H9 (cell line): ENCODE measurements at regions not wholly inside any gene's neighbourhood (a gene's known extent, or its start where the extent isn't known, plus 50 kb on each side); places are given as distances from the start of the nearest gene placed in this dataset.

Experiments
- DNase-seq: peaks from one replicate; pipeline ENCODE4 v3.0.0-alpha.2; 2017
- H2AFZ ChIP-seq: one replicate; pipeline ENCODE4 v1.6.1; 2013; ENCODE audit warnings: mild to moderate bottlenecking, low read length, control low read depth, moderate library complexity
- H2AK5ac ChIP-seq: 2 replicates; pipeline ENCODE4 v1.6.1; 2013; ENCODE audit warnings: low read length, control low read depth, mixed read lengths; ENCODE audit not compliant: insufficient read length
- H2BK120ac ChIP-seq: one replicate; pipeline ENCODE4 v1.6.1; 2013; ENCODE audit warnings: low read depth, mild to moderate bottlenecking, low read length, control low read depth, inconsistent platforms; ENCODE audit not compliant: poor library complexity, severe bottlenecking
- H2BK12ac ChIP-seq: 2 replicates; pipeline ENCODE4 v1.6.1; 2013; ENCODE audit warnings: low read length, control low read depth, mixed read lengths, low read depth; ENCODE audit not compliant: insufficient read length
- H2BK15ac ChIP-seq: 2 replicates; pipeline ENCODE4 v1.6.1; 2013; ENCODE audit warnings: low read depth, low read length, control low read depth
- H2BK20ac ChIP-seq: one replicate; pipeline ENCODE4 v1.6.1; 2013; ENCODE audit warnings: low read depth, mild to moderate bottlenecking, low read length, control low read depth, inconsistent platforms; ENCODE audit not compliant: poor library complexity, severe bottlenecking
- H2BK5ac ChIP-seq: 2 replicates; pipeline ENCODE4 v1.6.1; 2013; ENCODE audit warnings: low read length, control low read depth, mixed read lengths; ENCODE audit not compliant: insufficient read length
- H3K14ac ChIP-seq: 2 replicates; pipeline ENCODE4 v1.6.1; 2013; ENCODE audit warnings: low read length, control low read depth; ENCODE audit not compliant: insufficient read depth
- H3K18ac ChIP-seq: 2 replicates; pipeline ENCODE4 v1.6.1; 2013; ENCODE audit warnings: low read depth, mild to moderate bottlenecking, mixed read lengths, low read length, control low read depth; ENCODE audit not compliant: insufficient read length
- H3K23ac ChIP-seq: 2 replicates; pipeline ENCODE4 v1.6.1; 2013; ENCODE audit warnings: low read length, control low read depth, mixed read lengths, low read depth; ENCODE audit not compliant: insufficient read length
- H3K23me2 ChIP-seq: 2 replicates; pipeline ENCODE4 v1.6.1; 2013; ENCODE audit warnings: low read depth, mild to moderate bottlenecking, mixed read lengths, low read length, control low read depth; ENCODE audit not compliant: insufficient read length, poor library complexity, severe bottlenecking
- H3K27ac ChIP-seq: 2 replicates; pipeline ENCODE4 v1.5.1; 2013; ENCODE audit warnings: low read length, control low read depth, mixed read lengths, low read depth; ENCODE audit not compliant: insufficient read length
- H3K27me3 ChIP-seq: 2 replicates; pipeline ENCODE4 v1.6.1; 2013; ENCODE audit warnings: low read length, control low read depth, inconsistent platforms; ENCODE audit not compliant: insufficient read depth
- H3K4ac ChIP-seq: 2 replicates; pipeline ENCODE4 v1.6.1; 2013; ENCODE audit warnings: low read depth, mild to moderate bottlenecking, control low read depth, inconsistent platforms, low read length, moderate library complexity
- H3K4me1 ChIP-seq: 2 replicates; pipeline ENCODE4 v1.6.1; 2013; ENCODE audit warnings: low read length, control low read depth, inconsistent platforms; ENCODE audit not compliant: insufficient read depth
- H3K4me2 ChIP-seq: 2 replicates; pipeline ENCODE4 v1.6.1; 2013; ENCODE audit warnings: low read length, control low read depth, mixed read lengths; ENCODE audit not compliant: insufficient read length, insufficient read depth
- H3K56ac ChIP-seq: 2 replicates; pipeline ENCODE4 v1.6.1; 2013; ENCODE audit warnings: low read depth, mild to moderate bottlenecking, mixed read lengths, low read length, control low read depth; ENCODE audit not compliant: insufficient read length
- H3K79me1 ChIP-seq: 2 replicates; pipeline ENCODE4 v1.6.1; 2013; ENCODE audit warnings: low read depth, mild to moderate bottlenecking, moderate library complexity, low read length, control low read depth, inconsistent platforms; ENCODE audit not compliant: insufficient read depth, poor library complexity, severe bottlenecking
- H3K79me2 ChIP-seq: 2 replicates; pipeline ENCODE4 v1.6.1; 2013; ENCODE audit warnings: low read length, control low read depth, inconsistent platforms; ENCODE audit not compliant: insufficient read depth
- H3K9ac ChIP-seq: 2 replicates; pipeline ENCODE4 v1.6.1; 2013; ENCODE audit warnings: low read length, control low read depth, mixed read lengths; ENCODE audit not compliant: insufficient read length; ENCODE audit errors: extremely low read depth
- H3K9me3 ChIP-seq: one replicate; pipeline ENCODE4 v1.6.1; 2013; ENCODE audit warnings: low read depth, low read length, inconsistent platforms; ENCODE audit not compliant: control insufficient read depth
- H3T11ph ChIP-seq: one replicate; pipeline ENCODE4 v1.6.1; 2013; ENCODE audit warnings: mild to moderate bottlenecking, low read length, control low read depth, inconsistent platforms
- H4K20me1 ChIP-seq: one replicate; pipeline ENCODE4 v1.6.1; 2013; ENCODE audit not compliant: control insufficient read depth, insufficient read length, insufficient read depth
- H4K5ac ChIP-seq: 2 replicates; pipeline ENCODE4 v1.6.1; 2013; ENCODE audit warnings: low read depth, mild to moderate bottlenecking, mixed read lengths, low read length, control low read depth; ENCODE audit not compliant: insufficient read length
- H4K8ac ChIP-seq: replicated peaks from 2 replicates; pipeline ENCODE4 v1.6.1; 2013; ENCODE audit warnings: low read length, control low read depth, mixed read lengths, low read depth; ENCODE audit not compliant: insufficient read length
- H4K91ac ChIP-seq: 2 replicates; pipeline ENCODE4 v1.6.1; 2013; ENCODE audit warnings: low read depth, mild to moderate bottlenecking, moderate library complexity, mixed read lengths, low read length, control low read depth; ENCODE audit not compliant: insufficient read length
- H3K27ac Mint-ChIP-seq, 3 experiments: 2 replicates in 2 of 3; 3 replicates in 1 of 3; pipeline ENCODE4 v1.8.0; 2020 to 2021; ENCODE audit warnings: mixed read lengths in 3 of 3, mild to moderate bottlenecking in 1 of 3, moderate library complexity in 1 of 3
- H3K27me3 Mint-ChIP-seq: 2 replicates; pipeline ENCODE4 v1.8.0; 2021; ENCODE audit warnings: low read depth, mild to moderate bottlenecking, moderate library complexity, mixed read lengths
- H3K36me3 Mint-ChIP-seq, 3 experiments: 2 replicates in 2 of 3; 3 replicates in 1 of 3; pipeline ENCODE4 v1.8.0; 2020 to 2021; ENCODE audit warnings: low read depth in 3 of 3, mixed read lengths in 3 of 3; ENCODE audit not compliant: insufficient read depth in 1 of 3
- H3K4me1 Mint-ChIP-seq, 2 experiments: 2 replicates each; pipeline ENCODE4 v1.8.0; 2020; ENCODE audit warnings: mixed read lengths in 2 of 2
- H3K4me3 Mint-ChIP-seq, 2 experiments: 2 replicates in 1 of 2; 3 replicates in 1 of 2; pipeline ENCODE4 v1.8.0; 2020 to 2021; ENCODE audit warnings: mild to moderate bottlenecking in 2 of 2, mixed read lengths in 2 of 2, moderate library complexity in 1 of 2
- H3K9me3 Mint-ChIP-seq, 2 experiments: 2 replicates in 1 of 2; 3 replicates in 1 of 2; pipeline ENCODE4 v1.8.0; 2020; ENCODE audit warnings: mild to moderate bottlenecking in 2 of 2, mixed read lengths in 2 of 2, moderate library complexity in 1 of 2
- CTCF ChIP-seq: fragments of 200-600 bp; sonication (generic); conservative IDR thresholded peaks from 3 replicates; pipeline ENCODE4 v1.8.0; 2021; ENCODE audit warnings: antibody characterized with exemption, mild to moderate bottlenecking
- WGBS: extraction: QIAGEN DNeasy Blood & Tissue Kit; methylation state at CpG from one replicate; pipeline ENCODE4 v1.1.7; 2013; ENCODE audit warnings: missing lambda C conversion rate, low lambda C conversion rate, mixed read lengths; ENCODE audit not compliant: insufficient read length; ENCODE audit errors: extremely low coverage; 5-methylcytosine and 5-hydroxymethylcytosine counted together

GRCh38 chr2:67930156-67930555, 132.6 kb downstream of the C1D start:
- no peaks in the 10 kb centered on the region for H4K20me1 ChIP-seq
- H3K9me3 ChIP-seq: no peaks in the 10 kb centered on the region
- H3T11ph ChIP-seq: no peak overlapping the region
- Mint-ChIP-seq H3K9me3 (peaks cover 0 to 6% of the 10 kb centered on the region in 2 experiments; a peak in 2 of 5 replicates), H3K27me3 (peaks cover 25% of the 10 kb centered on the region), H3K27ac (peak overlapping the region; percentile 10 to 31 (median 21); a peak in 4 of 7 replicates), H3K4me1 (peaks cover 46 to 50% of the 10 kb centered on the region in 2 experiments), H3K36me3 (0 out of 7 replicates have a peak, but pooled peaks cover 0 to 8% (median 2%) of the 10 kb centered on the region in 3 experiments), H3K4me3 (0 out of 5 replicates have a peak overlapping the region, but pooled peaks of 1 of the 2 experiments have one; percentile 18)
- no peak overlapping the region for H3K4ac ChIP-seq
- no peak overlapping the region for H2BK12ac ChIP-seq
- no peaks in the 10 kb centered on the region for H3K79me1 ChIP-seq
- no peak overlapping the region for H2AK5ac ChIP-seq
- no peak overlapping the region for H3K18ac ChIP-seq
- H3K23me2 ChIP-seq: peaks cover 4% of the 10 kb centered on the region
- H3K79me2 ChIP-seq: no peaks in the 10 kb centered on the region
- no peak for TF ChIP-seq CTCF
- H2BK15ac ChIP-seq: no peak overlapping the region
- no peak overlapping the region for H4K5ac ChIP-seq
- peaks cover 12% of the 10 kb centered on the region; the same call in 1 of the 2 replicates for H3K4me1 ChIP-seq
- no peak overlapping the region for H4K91ac ChIP-seq
- H3K23ac ChIP-seq: no peak overlapping the region
- H2BK5ac ChIP-seq: no peak overlapping the region
- H3K27me3 ChIP-seq: no peaks in the 10 kb centered on the region; the same call in 1 of the 2 replicates
- no peak overlapping the region for H3K27ac ChIP-seq
- no peak overlapping the region for H2BK120ac ChIP-seq
- no peak overlapping the region for H3K56ac ChIP-seq
- no peak overlapping the region for H2AFZ ChIP-seq
- peak; percentile 74 for DNase-seq
- H3K4me2 ChIP-seq: peak overlapping the region; percentile 41
- no peak overlapping the region for H3K9ac ChIP-seq
- WGBS: no CpG with 5 or more reads among the region's 3 CpGs
- no peak overlapping the region for H3K14ac ChIP-seq
- no peak overlapping the region for H4K8ac ChIP-seq
- H2BK20ac ChIP-seq: no peak overlapping the region
